ENCODE measurements at regions not wholly inside any gene's neighbourhood (a gene's known extent, or its start where the extent isn't known, plus 50 kb on each side); places are given as distances from the start of the nearest gene placed in this dataset.

DNA sequence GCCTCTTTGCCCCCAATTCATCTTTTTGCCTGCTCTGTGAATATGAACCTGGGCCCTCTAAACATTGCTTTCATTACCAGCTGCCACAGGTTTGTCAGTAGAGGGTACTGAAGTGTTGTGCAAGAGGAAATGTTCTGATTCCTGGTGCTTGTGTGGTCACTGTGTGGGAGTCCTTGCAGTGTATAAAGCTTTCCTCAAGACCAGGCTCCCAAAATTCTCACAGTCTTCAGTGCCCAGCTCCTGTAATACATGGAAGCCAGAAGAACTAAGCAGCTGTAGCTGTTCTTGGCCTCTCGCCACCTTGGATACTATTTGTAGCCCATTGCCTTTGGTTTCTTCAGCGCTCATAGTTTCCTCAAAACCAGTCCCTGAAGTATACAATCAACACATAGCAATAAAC lies 1046.2 kb downstream of the BRINP3 start:
- TF ChIP-seq SREBF2 (IDR thresholded peaks at IDR 0.05): no peak
- TF ChIP-seq, protein P1, sequence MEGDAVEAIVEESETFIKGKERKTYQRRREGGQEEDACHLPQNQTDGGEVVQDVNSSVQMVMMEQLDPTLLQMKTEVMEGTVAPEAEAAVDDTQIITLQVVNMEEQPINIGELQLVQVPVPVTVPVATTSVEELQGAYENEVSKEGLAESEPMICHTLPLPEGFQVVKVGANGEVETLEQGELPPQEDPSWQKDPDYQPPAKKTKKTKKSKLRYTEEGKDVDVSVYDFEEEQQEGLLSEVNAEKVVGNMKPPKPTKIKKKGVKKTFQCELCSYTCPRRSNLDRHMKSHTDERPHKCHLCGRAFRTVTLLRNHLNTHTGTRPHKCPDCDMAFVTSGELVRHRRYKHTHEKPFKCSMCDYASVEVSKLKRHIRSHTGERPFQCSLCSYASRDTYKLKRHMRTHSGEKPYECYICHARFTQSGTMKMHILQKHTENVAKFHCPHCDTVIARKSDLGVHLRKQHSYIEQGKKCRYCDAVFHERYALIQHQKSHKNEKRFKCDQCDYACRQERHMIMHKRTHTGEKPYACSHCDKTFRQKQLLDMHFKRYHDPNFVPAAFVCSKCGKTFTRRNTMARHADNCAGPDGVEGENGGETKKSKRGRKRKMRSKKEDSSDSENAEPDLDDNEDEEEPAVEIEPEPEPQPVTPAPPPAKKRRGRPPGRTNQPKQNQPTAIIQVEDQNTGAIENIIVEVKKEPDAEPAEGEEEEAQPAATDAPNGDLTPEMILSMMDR (IDR thresholded peaks at IDR 0.05): no peak
- peak in 1 of 2 experiments; percentile 16; a peak in 1 of 5 replicates for TF ChIP-seq RAD21 (conservative IDR thresholded peaks at IDR 0.05 in 1 of 2, IDR thresholded peaks at IDR 0.05 in 1 of 2)
- no peak for TF ChIP-seq MAFK (IDR thresholded peaks at IDR 0.05; ENCODE audit: partially characterized antibody)
- TF ChIP-seq SMC3 (IDR thresholded peaks at IDR 0.05): no peak
- no peak for TF ChIP-seq KDM5A (IDR thresholded peaks at IDR 0.05)
- TF ChIP-seq RFX5 (IDR thresholded peaks at IDR 0.05): no peak
- TF ChIP-seq, protein P2, sequence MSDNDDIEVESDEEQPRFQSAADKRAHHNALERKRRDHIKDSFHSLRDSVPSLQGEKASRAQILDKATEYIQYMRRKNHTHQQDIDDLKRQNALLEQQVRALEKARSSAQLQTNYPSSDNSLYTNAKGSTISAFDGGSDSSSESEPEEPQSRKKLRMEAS (IDR thresholded peaks at IDR 0.05): no peak
- TF ChIP-seq BHLHE40 (IDR thresholded peaks at IDR 0.05; ENCODE audit: low read depth, low read length): no peak
- TF ChIP-seq RNF2 (IDR thresholded peaks at IDR 0.05; ENCODE audit: borderline replicate concordance, low read depth): no peak
- no peak for TF ChIP-seq NFE2L2 (conservative IDR thresholded peaks at IDR 0.05; ENCODE audit: low read length)
- no peak for TF ChIP-seq HOXB13 (CRISPR knock-in tag; IDR thresholded peaks at IDR 0.05; ENCODE audit: low read depth)

Measured in A549 (cell line).